Heart left ventricle (tissue), 13 donors: ENCODE measurements at regions not wholly inside any gene's neighbourhood (a gene's known extent, or its start where the extent isn't known, plus 50 kb on each side); places are given as distances from the start of the nearest gene placed in this dataset.

Source experiments
- POLR2A ChIP-seq, 2 donors: fragments of 450-650 bp; IDR thresholded peaks; one replicate each; pipeline ENCODE4 v1.6.1; 2017; ENCODE audit warnings: antibody characterized with exemption in 2 of 2, mild to moderate bottlenecking in 2 of 2, moderate library complexity in 2 of 2
- TF ChIP-seq, protein P1 (sequence below), 12 donors: fragments of 200-600 bp; sonication (generic) in 4 of 12; IDR thresholded peaks; one replicate each; pipeline versions ENCODE4 v1.5.0 to v1.8.0; 2018 to 2022; ENCODE audit warnings: antibody characterized with exemption in 12 of 12, mild to moderate bottlenecking in 5 of 12
- donor health status: ischemic (EF 13 %, LVEDD 7.1; RV severe dilation, severe dysfunction).
- donor health status: DM: no; HTN: yes; CAD: no.
- donor health status: DM: no; HTN: no; CAD: no.
- donor health status: ischemic (EF 25% LVEDD 6.9; RV normal size, moderate dysfunction).
- donor health status: ischemic (EF 25% LVEDD 5.7; RV mildly dilated, moderate dysfunction).
- donor health status: ischemic (EF 35%, LVEDD 5.7; RV mildly dilated, moderate dysfunction).
- donor health status: nonischemic (EF 11% LVEDD 7.7; RV severe dilation, severe dysfunction).
- donor health status: DM: yes; HTN: yes; CAD: no.
- donor health status: PGD.
- donor health status: ischemic (EF 29% LVEDD 5.4; RV normal size, mild dysfunction).
- donor health status: nonischemic (EF 23%, LVEDD 6.1; RV moderate dilation, normal function).

DNA sequence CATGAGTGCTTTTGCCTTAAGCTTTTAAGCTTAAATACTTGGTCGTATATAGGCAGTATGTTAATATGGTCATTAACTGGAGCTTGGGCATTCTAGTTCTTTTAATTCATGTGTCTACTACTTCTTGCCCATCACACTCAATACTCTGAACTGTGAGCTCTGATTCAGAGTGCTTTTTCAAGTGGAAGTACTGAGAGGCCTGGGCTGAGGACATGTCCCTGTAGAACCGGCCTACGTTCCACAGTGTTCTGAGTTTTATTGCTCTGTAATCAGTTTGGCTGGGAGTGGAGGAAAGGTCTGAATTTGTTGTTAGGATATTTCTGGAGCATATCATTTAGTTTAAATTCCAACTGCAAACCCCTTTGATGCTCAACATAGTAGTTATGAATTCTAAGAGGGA, 1744.8 kb upstream of the MIR17HG start:
- TF ChIP-seq, protein P1, sequence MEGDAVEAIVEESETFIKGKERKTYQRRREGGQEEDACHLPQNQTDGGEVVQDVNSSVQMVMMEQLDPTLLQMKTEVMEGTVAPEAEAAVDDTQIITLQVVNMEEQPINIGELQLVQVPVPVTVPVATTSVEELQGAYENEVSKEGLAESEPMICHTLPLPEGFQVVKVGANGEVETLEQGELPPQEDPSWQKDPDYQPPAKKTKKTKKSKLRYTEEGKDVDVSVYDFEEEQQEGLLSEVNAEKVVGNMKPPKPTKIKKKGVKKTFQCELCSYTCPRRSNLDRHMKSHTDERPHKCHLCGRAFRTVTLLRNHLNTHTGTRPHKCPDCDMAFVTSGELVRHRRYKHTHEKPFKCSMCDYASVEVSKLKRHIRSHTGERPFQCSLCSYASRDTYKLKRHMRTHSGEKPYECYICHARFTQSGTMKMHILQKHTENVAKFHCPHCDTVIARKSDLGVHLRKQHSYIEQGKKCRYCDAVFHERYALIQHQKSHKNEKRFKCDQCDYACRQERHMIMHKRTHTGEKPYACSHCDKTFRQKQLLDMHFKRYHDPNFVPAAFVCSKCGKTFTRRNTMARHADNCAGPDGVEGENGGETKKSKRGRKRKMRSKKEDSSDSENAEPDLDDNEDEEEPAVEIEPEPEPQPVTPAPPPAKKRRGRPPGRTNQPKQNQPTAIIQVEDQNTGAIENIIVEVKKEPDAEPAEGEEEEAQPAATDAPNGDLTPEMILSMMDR (IDR thresholded peaks at IDR 0.05), result no peak
- TF ChIP-seq POLR2A (IDR thresholded peaks at IDR 0.05), result no peak
